WTC11 (cell line): ENCODE measurements at regions not wholly inside any gene's neighbourhood (a gene's known extent, or its start where the extent isn't known, plus 50 kb on each side); places are given as distances from the start of the nearest gene placed in this dataset.

Experiments used
- CREB1 ChIP-seq: sonication (generic); formaldehyde crosslinking; IDR thresholded peaks from 2 replicates; pipeline ENCODE4 v1.8.0; 2023; ENCODE audit warnings: mild to moderate bottlenecking, missing genetic modification reagents
- STAT6 ChIP-seq: sonication (generic); formaldehyde crosslinking; conservative IDR thresholded peaks from 2 replicates; pipeline ENCODE4 v1.8.1; 2023; ENCODE audit warnings: mild to moderate bottlenecking, low read depth, missing genetic modification reagents, moderate library complexity
- TEAD4 ChIP-seq: sonication (generic); formaldehyde crosslinking; IDR thresholded peaks from 2 replicates; pipeline ENCODE4 v1.8.0; 2022; ENCODE audit warnings: mild to moderate bottlenecking, missing genetic modification reagents
- ZBTB21 ChIP-seq: sonication (generic); formaldehyde crosslinking; IDR thresholded peaks from 2 replicates; pipeline ENCODE4 v1.8.1; 2023; ENCODE audit warnings: mild to moderate bottlenecking, missing genetic modification reagents, borderline replicate concordance
- TF ChIP-seq, protein P1 (sequence below): sonication (generic); formaldehyde crosslinking; IDR thresholded peaks from 2 replicates; pipeline ENCODE4 v1.8.1; 2022; ENCODE audit warnings: low read depth, mild to moderate bottlenecking, moderate library complexity, missing genetic modification reagents, borderline replicate concordance
- TF ChIP-seq, protein P2 (sequence below): fragments of 200-600 bp; IDR thresholded peaks from 2 replicates; pipeline ENCODE4 v1.8.0; 2022; ENCODE audit warnings: antibody characterized with exemption
- TF ChIP-seq, protein P3 (sequence below): sonication (generic); formaldehyde crosslinking; IDR thresholded peaks from 2 replicates; pipeline ENCODE4 v1.8.0; 2022; ENCODE audit warnings: mild to moderate bottlenecking, missing genetic modification reagents

- TF ChIP-seq, protein P1, sequence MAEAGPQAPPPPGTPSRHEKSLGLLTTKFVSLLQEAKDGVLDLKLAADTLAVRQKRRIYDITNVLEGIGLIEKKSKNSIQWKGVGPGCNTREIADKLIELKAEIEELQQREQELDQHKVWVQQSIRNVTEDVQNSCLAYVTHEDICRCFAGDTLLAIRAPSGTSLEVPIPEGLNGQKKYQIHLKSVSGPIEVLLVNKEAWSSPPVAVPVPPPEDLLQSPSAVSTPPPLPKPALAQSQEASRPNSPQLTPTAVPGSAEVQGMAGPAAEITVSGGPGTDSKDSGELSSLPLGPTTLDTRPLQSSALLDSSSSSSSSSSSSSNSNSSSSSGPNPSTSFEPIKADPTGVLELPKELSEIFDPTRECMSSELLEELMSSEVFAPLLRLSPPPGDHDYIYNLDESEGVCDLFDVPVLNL (CRISPR knock-in tag): no peak
- no peak for TF ChIP-seq STAT6 (CRISPR knock-in tag)
- TF ChIP-seq CREB1: no peak
- TF ChIP-seq, protein P2, sequence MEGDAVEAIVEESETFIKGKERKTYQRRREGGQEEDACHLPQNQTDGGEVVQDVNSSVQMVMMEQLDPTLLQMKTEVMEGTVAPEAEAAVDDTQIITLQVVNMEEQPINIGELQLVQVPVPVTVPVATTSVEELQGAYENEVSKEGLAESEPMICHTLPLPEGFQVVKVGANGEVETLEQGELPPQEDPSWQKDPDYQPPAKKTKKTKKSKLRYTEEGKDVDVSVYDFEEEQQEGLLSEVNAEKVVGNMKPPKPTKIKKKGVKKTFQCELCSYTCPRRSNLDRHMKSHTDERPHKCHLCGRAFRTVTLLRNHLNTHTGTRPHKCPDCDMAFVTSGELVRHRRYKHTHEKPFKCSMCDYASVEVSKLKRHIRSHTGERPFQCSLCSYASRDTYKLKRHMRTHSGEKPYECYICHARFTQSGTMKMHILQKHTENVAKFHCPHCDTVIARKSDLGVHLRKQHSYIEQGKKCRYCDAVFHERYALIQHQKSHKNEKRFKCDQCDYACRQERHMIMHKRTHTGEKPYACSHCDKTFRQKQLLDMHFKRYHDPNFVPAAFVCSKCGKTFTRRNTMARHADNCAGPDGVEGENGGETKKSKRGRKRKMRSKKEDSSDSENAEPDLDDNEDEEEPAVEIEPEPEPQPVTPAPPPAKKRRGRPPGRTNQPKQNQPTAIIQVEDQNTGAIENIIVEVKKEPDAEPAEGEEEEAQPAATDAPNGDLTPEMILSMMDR: no peak
- TF ChIP-seq TEAD4 (CRISPR knock-in tag): no peak
- TF ChIP-seq, protein P3, sequence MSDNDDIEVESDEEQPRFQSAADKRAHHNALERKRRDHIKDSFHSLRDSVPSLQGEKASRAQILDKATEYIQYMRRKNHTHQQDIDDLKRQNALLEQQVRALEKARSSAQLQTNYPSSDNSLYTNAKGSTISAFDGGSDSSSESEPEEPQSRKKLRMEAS (CRISPR knock-in tag): no peak
- no peak for TF ChIP-seq ZBTB21
These were observed 521.9 kb upstream of the NAALADL2 start for GRCh38 chr3:174337227-174337626.
